Osteoblast (primary cell): ENCODE measurements at regions not wholly inside any gene's neighbourhood (a gene's known extent, or its start where the extent isn't known, plus 50 kb on each side); places are given as distances from the start of the nearest gene placed in this dataset.

Experiments used
- DNase-seq: peaks from one replicate; pipeline ENCODE4 v3.0.0; 2011; ENCODE audit warnings: low spot score, mixed read lengths; ENCODE audit not compliant: insufficient read length; ENCODE audit errors: missing footprints
- H2AFZ ChIP-seq: 2 replicates; pipeline ENCODE4 v1.6.0; 2011; ENCODE audit warnings: mild to moderate bottlenecking, low read length
- H3K27ac ChIP-seq: 2 replicates; pipeline ENCODE4 v1.5.1; 2011; ENCODE audit warnings: mild to moderate bottlenecking, low read depth, low read length, moderate library complexity
- H3K27me3 ChIP-seq: 2 replicates; pipeline ENCODE4 v1.6.0; 2012; ENCODE audit warnings: mild to moderate bottlenecking, control low read depth, inconsistent platforms, low read length, moderate library complexity; ENCODE audit not compliant: insufficient read depth
- H3K36me3 ChIP-seq: 2 replicates; pipeline ENCODE4 v1.5.1; 2011; ENCODE audit warnings: mild to moderate bottlenecking, low read length, control low read depth, moderate library complexity; ENCODE audit not compliant: insufficient read depth
- H3K4me1 ChIP-seq: 2 replicates; pipeline ENCODE4 v1.5.1; 2011; ENCODE audit warnings: mild to moderate bottlenecking, low read length, control low read depth, moderate library complexity; ENCODE audit not compliant: insufficient read depth
- H3K4me2 ChIP-seq: 2 replicates; pipeline ENCODE4 v1.6.0; 2011; ENCODE audit warnings: mild to moderate bottlenecking, low read length; ENCODE audit not compliant: insufficient read depth
- H3K4me3 ChIP-seq: fragments of 200-600 bp; sonication (generic); 3 replicates; pipeline ENCODE4 v1.5.1; 2012; ENCODE audit warnings: mild to moderate bottlenecking, low read length, inconsistent platforms; ENCODE audit not compliant: insufficient read depth
- H3K79me2 ChIP-seq: 2 replicates; pipeline ENCODE4 v1.6.0; 2012; ENCODE audit warnings: mild to moderate bottlenecking, low read length, control low read depth, inconsistent platforms; ENCODE audit not compliant: insufficient read depth
- H3K9me3 ChIP-seq: 2 replicates; pipeline ENCODE4 v1.5.1; 2011; ENCODE audit warnings: low read depth, low read length, control low read depth
- H4K20me1 ChIP-seq: 2 replicates; pipeline ENCODE4 v1.6.0; 2012; ENCODE audit warnings: mild to moderate bottlenecking, low read length, control low read depth; ENCODE audit not compliant: insufficient read depth
- TF ChIP-seq, protein P1 (sequence below): IDR thresholded peaks from 2 replicates; pipeline ENCODE4 v1.5.1; 2011; ENCODE audit warnings: mild to moderate bottlenecking, low read depth, low read length, moderate library complexity; ENCODE audit errors: extremely low read depth

GRCh38 chr4:22091906-22092305 lies 143.3 kb upstream of the KCNIP4 start:
- TF ChIP-seq, protein P1, sequence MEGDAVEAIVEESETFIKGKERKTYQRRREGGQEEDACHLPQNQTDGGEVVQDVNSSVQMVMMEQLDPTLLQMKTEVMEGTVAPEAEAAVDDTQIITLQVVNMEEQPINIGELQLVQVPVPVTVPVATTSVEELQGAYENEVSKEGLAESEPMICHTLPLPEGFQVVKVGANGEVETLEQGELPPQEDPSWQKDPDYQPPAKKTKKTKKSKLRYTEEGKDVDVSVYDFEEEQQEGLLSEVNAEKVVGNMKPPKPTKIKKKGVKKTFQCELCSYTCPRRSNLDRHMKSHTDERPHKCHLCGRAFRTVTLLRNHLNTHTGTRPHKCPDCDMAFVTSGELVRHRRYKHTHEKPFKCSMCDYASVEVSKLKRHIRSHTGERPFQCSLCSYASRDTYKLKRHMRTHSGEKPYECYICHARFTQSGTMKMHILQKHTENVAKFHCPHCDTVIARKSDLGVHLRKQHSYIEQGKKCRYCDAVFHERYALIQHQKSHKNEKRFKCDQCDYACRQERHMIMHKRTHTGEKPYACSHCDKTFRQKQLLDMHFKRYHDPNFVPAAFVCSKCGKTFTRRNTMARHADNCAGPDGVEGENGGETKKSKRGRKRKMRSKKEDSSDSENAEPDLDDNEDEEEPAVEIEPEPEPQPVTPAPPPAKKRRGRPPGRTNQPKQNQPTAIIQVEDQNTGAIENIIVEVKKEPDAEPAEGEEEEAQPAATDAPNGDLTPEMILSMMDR, result no peak
- no peak for DNase-seq

GRCh38 chr4:22091352-22091717 lies 142.8 kb upstream of the KCNIP4 start:
- peaks cover 2% of the 10 kb centered on the region for H3K4me1 ChIP-seq
- no peaks in the 10 kb centered on the region for H3K36me3 ChIP-seq
- no peak overlapping the region for H2AFZ ChIP-seq
- TF ChIP-seq, protein P1, result no peak
- H3K4me2 ChIP-seq, result no peak overlapping the region
- no peaks in the 10 kb centered on the region for H3K79me2 ChIP-seq
- no peaks in the 10 kb centered on the region for H3K9me3 ChIP-seq
- H3K4me3 ChIP-seq, result no peak overlapping the region
- H3K27me3 ChIP-seq, result no peaks in the 10 kb centered on the region
- no peak for DNase-seq
- no peaks in the 10 kb centered on the region for H4K20me1 ChIP-seq
- no peak overlapping the region for H3K27ac ChIP-seq

More at GRCh38 chr4:22091906-22092305, 143.3 kb upstream of the KCNIP4 start:
- no peaks in the 10 kb centered on the region for H3K27me3 ChIP-seq
- no peaks in the 10 kb centered on the region for H3K79me2 ChIP-seq
- no peak overlapping the region for H3K4me3 ChIP-seq
- H4K20me1 ChIP-seq, result no peaks in the 10 kb centered on the region
- no peak overlapping the region for H3K27ac ChIP-seq
- no peak overlapping the region for H3K4me2 ChIP-seq
- no peak overlapping the region for H2AFZ ChIP-seq
- H3K9me3 ChIP-seq, result no peaks in the 10 kb centered on the region
- H3K36me3 ChIP-seq, result no peaks in the 10 kb centered on the region
- peaks cover 2% of the 10 kb centered on the region for H3K4me1 ChIP-seq

- no peak overlapping the region for H3K4me3 ChIP-seq
- H2AFZ ChIP-seq, result no peak overlapping the region
- H3K79me2 ChIP-seq, result no peaks in the 10 kb centered on the region
- H3K27me3 ChIP-seq, result no peaks in the 10 kb centered on the region
- no peaks in the 10 kb centered on the region for H3K36me3 ChIP-seq
- DNase-seq, result no peak
- H3K9me3 ChIP-seq, result no peaks in the 10 kb centered on the region
- no peak overlapping the region for H3K27ac ChIP-seq
- TF ChIP-seq, protein P1, result no peak
- no peak overlapping the region for H3K4me2 ChIP-seq
- no peaks in the 10 kb centered on the region for H4K20me1 ChIP-seq
- H3K4me1 ChIP-seq, result peaks cover 2% of the 10 kb centered on the region
These were observed 142.2 kb upstream of the KCNIP4 start for GRCh38 chr4:22090661-22091351.

- Histone ChIP-seq H3K4me2 (no peak overlapping the region), H3K9me3 (no peaks in the 10 kb centered on the region), H4K20me1 (no peaks in the 10 kb centered on the region), H3K79me2 (no peaks in the 10 kb centered on the region), H3K4me1 (no peaks in the 10 kb centered on the region), H3K27ac (no peak overlapping the region), H3K36me3 (no peaks in the 10 kb centered on the region), H3K4me3 (no peak overlapping the region), H3K27me3 (no peaks in the 10 kb centered on the region), H2AFZ (no peak overlapping the region)
- TF ChIP-seq, protein P1, result no peak
- DNase-seq, result peak; percentile 65
These were observed 129.0 kb upstream of the KCNIP4 start for GRCh38 chr4:22077571-22077970.
